GM06990 (cell line): ENCODE measurements at regions not wholly inside any gene's neighbourhood (a gene's known extent, or its start where the extent isn't known, plus 50 kb on each side); places are given as distances from the start of the nearest gene placed in this dataset.
"Not testable (repeated sequence)": the region's sequence is repeated elsewhere in the genome, so short reads cannot be mapped to it uniquely, and the experiment has no call there.

ENCODE experiments used
- DNase-seq: peaks from one replicate; pipeline ENCODE4 v3.0.0-alpha.2; 2011; ENCODE audit not compliant: insufficient read length; ENCODE audit errors: extremely low read depth
- H3K27me3 ChIP-seq: replicated peaks from 2 replicates; pipeline ENCODE4 v1.6.0; 2011; ENCODE audit warnings: low read length; ENCODE audit not compliant: control insufficient read depth, insufficient read depth
- H3K36me3 ChIP-seq: 2 replicates; pipeline ENCODE4 v1.5.1; 2011; ENCODE audit warnings: low read length; ENCODE audit not compliant: control insufficient read depth, insufficient read depth
- H3K4me3 ChIP-seq: replicated peaks from 2 replicates; pipeline ENCODE4 v1.5.1; 2011; ENCODE audit warnings: low read depth, mild to moderate bottlenecking, control low read depth, low read length
- CTCF ChIP-seq: IDR thresholded peaks from 2 replicates; pipeline ENCODE4 v1.5.1; 2011; ENCODE audit warnings: low read length, control low read depth, mild to moderate bottlenecking, inconsistent platforms; ENCODE audit not compliant: insufficient read depth, poor library complexity, severe bottlenecking

GRCh38 chr11:50181334-50181733 is 148.7 kb downstream of the OR4C45 start:
- H3K27me3 ChIP-seq: no peaks in the 10 kb centered on the region
- TF ChIP-seq CTCF: no peak
- DNase-seq: no peak
- H3K4me3 ChIP-seq: no peak overlapping the region
- H3K36me3 ChIP-seq: no peaks in the 10 kb centered on the region

- Histone ChIP-seq H3K36me3 (no peaks in the 10 kb centered on the region), H3K4me3 (no peak overlapping the region), H3K27me3 (no peaks in the 10 kb centered on the region)
- TF ChIP-seq CTCF: no peak
- DNase-seq: no peak
Measured at GRCh38 chr11:50182486-50182885, 149.8 kb downstream of the OR4C45 start.

GRCh38 chr11:50183170-50183569 is 150.5 kb downstream of the OR4C45 start:
- not testable (repeated sequence) for H3K36me3 ChIP-seq, DNase-seq, H3K27me3 ChIP-seq, H3K4me3 ChIP-seq

- no peaks in the 10 kb centered on the region for H3K36me3 ChIP-seq
- no peak for DNase-seq
- no peak for TF ChIP-seq CTCF
- no peaks in the 10 kb centered on the region for H3K27me3 ChIP-seq
- no peak overlapping the region for H3K4me3 ChIP-seq
Measured at GRCh38 chr11:50186146-50186545, 153.5 kb downstream of the OR4C45 start.

GRCh38 chr11:50187220-50187619 is 154.5 kb downstream of the OR4C45 start:
- DNase-seq: no peak
- H3K36me3 ChIP-seq: no peaks in the 10 kb centered on the region
- no peak overlapping the region for H3K4me3 ChIP-seq
- H3K27me3 ChIP-seq: no peaks in the 10 kb centered on the region
- no peak for TF ChIP-seq CTCF

GRCh38 chr11:50188040-50188439 is 155.4 kb downstream of the OR4C45 start:
- Histone ChIP-seq H3K27me3 (no peaks in the 10 kb centered on the region), H3K4me3 (no peak overlapping the region), H3K36me3 (no peaks in the 10 kb centered on the region)
- DNase-seq: no peak
- TF ChIP-seq CTCF: no peak
